ENCODE measurements at regions not wholly inside any gene's neighbourhood (a gene's known extent, or its start where the extent isn't known, plus 50 kb on each side); places are given as distances from the start of the nearest gene placed in this dataset.

GRCh38 chr7:113768387-113768786, 150.4 kb downstream of the PPP1R3A start (continued):
- TF ChIP-seq E2F5 (CRISPR knock-in tag; IDR thresholded peaks at IDR 0.05) (no peak), RORB (CRISPR knock-in tag; IDR thresholded peaks at IDR 0.05) (no peak), ZNF423 (CRISPR knock-in tag; IDR thresholded peaks at IDR 0.05) (no peak), ZNF281 (CRISPR knock-in tag; IDR thresholded peaks at IDR 0.05) (no peak), IRF2 (CRISPR knock-in tag; IDR thresholded peaks at IDR 0.05; ENCODE audit: borderline replicate concordance, low read depth) (no peak)

GRCh38 chr7:113764401-113765035, 154.3 kb downstream of the PPP1R3A start:
- Mint-ChIP-seq H3K4me1 (0 out of 2 replicates have a peak, but pooled peaks cover 4% of the 10 kb centered on the region), H3K9me3 (no peaks in the 10 kb centered on the region), H3K27me3 (ENCODE audit: low read depth) (no peaks in the 10 kb centered on the region), H3K36me3 (no peaks in the 10 kb centered on the region), H3K4me3 (no peak overlapping the region), H3K27ac (no peak overlapping the region)
- TF ChIP-seq ATF6 (CRISPR knock-in tag; IDR thresholded peaks at IDR 0.05), result no peak
- no peak for TF ChIP-seq OVOL2 (CRISPR knock-in tag; IDR thresholded peaks at IDR 0.05; ENCODE audit: borderline replicate concordance)
- no peak for TF ChIP-seq RORB (CRISPR knock-in tag; IDR thresholded peaks at IDR 0.05)
- TF ChIP-seq ATF3 (CRISPR knock-in tag; conservative IDR thresholded peaks at IDR 0.05), result no peak
- TF ChIP-seq CREM (CRISPR knock-in tag; IDR thresholded peaks at IDR 0.05), result no peak
- no peak for TF ChIP-seq E2F4 (CRISPR knock-in tag; IDR thresholded peaks at IDR 0.05; ENCODE audit: borderline replicate concordance, low read depth)
- no peak for TF ChIP-seq HMGA2 (CRISPR knock-in tag; IDR thresholded peaks at IDR 0.05)
- no peak for TF ChIP-seq GRHL2 (CRISPR knock-in tag; IDR thresholded peaks at IDR 0.05; ENCODE audit: insufficient replicate concordance, severe bottlenecking)
- no peak for TF ChIP-seq ZSCAN18 (CRISPR knock-in tag; IDR thresholded peaks at IDR 0.05)
- TF ChIP-seq NR2C2 (CRISPR knock-in tag; IDR thresholded peaks at IDR 0.05), result no peak
- no peak for TF ChIP-seq NR3C1 (CRISPR knock-in tag; conservative IDR thresholded peaks at IDR 0.05; ENCODE audit: low read depth)
- no peak for TF ChIP-seq ELF4 (CRISPR knock-in tag; IDR thresholded peaks at IDR 0.05; ENCODE audit: low read depth)
- no peak for TF ChIP-seq TCF7 (CRISPR knock-in tag; IDR thresholded peaks at IDR 0.05; ENCODE audit: low read depth)
- TF ChIP-seq ZNF138 (CRISPR knock-in tag; conservative IDR thresholded peaks at IDR 0.05), result no peak
- TF ChIP-seq ZNF263 (CRISPR knock-in tag; IDR thresholded peaks at IDR 0.05; ENCODE audit: low read depth), result no peak
- no peak for TF ChIP-seq ZNF232 (CRISPR knock-in tag; IDR thresholded peaks at IDR 0.05)
- ChIA-PET POLR2A (no interaction called here), CTCF (no interaction called here)
- DNase-seq (ENCODE audit: low spot score), result no peak
- ATAC-seq, result no peak

Measured in WTC11 (cell line).